ENCODE measurements at regions not wholly inside any gene's neighbourhood (a gene's known extent, or its start where the extent isn't known, plus 50 kb on each side); places are given as distances from the start of the nearest gene placed in this dataset.

DNA sequence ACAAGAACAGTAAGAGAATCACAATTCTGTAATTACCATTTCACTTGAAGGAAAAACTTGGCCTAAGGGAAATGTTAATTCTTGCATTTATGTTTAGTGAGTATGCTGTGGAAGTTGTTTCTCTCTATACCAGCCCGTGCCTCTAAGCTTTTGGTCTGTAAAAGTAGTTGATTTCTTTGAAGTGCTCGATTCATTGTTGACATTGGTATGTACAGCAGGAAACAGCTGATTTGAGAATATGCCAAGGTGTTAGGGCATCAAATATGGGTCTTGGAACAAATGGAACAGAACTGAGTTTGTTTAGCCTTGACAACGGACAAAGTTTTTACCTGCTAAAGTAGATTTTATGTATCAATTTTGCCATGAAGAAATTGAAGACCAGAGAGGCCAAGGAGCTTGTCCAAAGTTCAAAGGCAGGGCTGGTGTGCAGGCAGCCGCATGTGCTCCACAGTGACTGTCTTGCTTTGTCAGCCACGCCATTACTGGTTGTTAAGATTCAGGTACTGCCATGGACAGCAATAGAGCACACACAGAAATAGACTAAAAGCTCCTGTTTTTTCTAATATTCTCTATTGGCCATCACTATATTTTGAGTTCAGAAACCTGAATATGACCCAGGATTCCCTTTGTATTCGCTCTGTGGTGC lies 75.5 kb upstream of the TLR3 start:
- Histone ChIP-seq H3K4me1 (no peaks in the 10 kb centered on the region), H3K36me3 (no peaks in the 10 kb centered on the region), H3K27me3 (no peaks in the 10 kb centered on the region), H3K27ac (no peak overlapping the region), H3K4me3 (no peak overlapping the region), H3K9me3 (no peaks in the 10 kb centered on the region)
- DNase-seq (ENCODE audit: low spot score): no peak
- TF ChIP-seq, protein P1, sequence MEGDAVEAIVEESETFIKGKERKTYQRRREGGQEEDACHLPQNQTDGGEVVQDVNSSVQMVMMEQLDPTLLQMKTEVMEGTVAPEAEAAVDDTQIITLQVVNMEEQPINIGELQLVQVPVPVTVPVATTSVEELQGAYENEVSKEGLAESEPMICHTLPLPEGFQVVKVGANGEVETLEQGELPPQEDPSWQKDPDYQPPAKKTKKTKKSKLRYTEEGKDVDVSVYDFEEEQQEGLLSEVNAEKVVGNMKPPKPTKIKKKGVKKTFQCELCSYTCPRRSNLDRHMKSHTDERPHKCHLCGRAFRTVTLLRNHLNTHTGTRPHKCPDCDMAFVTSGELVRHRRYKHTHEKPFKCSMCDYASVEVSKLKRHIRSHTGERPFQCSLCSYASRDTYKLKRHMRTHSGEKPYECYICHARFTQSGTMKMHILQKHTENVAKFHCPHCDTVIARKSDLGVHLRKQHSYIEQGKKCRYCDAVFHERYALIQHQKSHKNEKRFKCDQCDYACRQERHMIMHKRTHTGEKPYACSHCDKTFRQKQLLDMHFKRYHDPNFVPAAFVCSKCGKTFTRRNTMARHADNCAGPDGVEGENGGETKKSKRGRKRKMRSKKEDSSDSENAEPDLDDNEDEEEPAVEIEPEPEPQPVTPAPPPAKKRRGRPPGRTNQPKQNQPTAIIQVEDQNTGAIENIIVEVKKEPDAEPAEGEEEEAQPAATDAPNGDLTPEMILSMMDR (IDR thresholded peaks at IDR 0.05): no peak

- peaks cover 0 to 7% of the 10 kb centered on the region in 2 donors for H3K4me1 ChIP-seq
- H3K27me3 ChIP-seq: no peaks in the 10 kb centered on the region
- no peaks in the 10 kb centered on the region for H3K9me3 ChIP-seq
- TF ChIP-seq, protein P1 (IDR thresholded peaks at IDR 0.05): no peak
- no peak overlapping the region for H3K4me3 ChIP-seq
- no peak for DNase-seq (ENCODE audit: low spot score)
- no peaks in the 10 kb centered on the region for H3K36me3 ChIP-seq
- H3K27ac ChIP-seq: no peak overlapping the region
Observed at GRCh38 chr4:185994750-185995149, 74.2 kb upstream of the TLR3 start.

- Histone ChIP-seq H3K27me3 (no peaks in the 10 kb centered on the region), H3K4me1 (peaks cover 0 to 7% of the 10 kb centered on the region in 2 donors), H3K27ac (no peak overlapping the region)
Observed at GRCh38 chr4:185995665-185996064, 73.3 kb upstream of the TLR3 start.

DNA sequence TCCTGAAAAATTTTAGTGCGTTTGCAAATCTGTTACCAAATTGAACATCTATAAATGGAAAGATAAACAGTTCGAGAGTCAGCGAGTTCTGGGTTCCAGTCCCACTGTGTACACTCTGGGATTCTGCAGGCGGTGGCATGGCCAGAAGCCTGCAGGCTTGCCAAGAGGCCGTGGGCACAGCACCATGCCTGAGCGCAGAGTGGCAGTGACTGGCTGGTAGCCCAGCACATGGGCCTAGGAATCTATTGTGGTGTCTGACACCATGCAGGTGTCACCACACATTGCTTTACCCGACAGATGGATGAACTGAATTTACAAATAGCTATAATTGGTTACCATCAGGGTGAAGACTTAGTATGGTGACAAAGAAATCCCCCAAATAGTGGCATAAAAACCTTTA lies 71.7 kb upstream of the TLR3 start:
- TF ChIP-seq, protein P1 (IDR thresholded peaks at IDR 0.05): no peak

More at GRCh38 chr4:185995665-185996064, 73.3 kb upstream of the TLR3 start:
- Histone ChIP-seq H3K36me3 (no peaks in the 10 kb centered on the region), H3K4me3 (no peak overlapping the region), H3K9me3 (no peaks in the 10 kb centered on the region)
- TF ChIP-seq, protein P1 (IDR thresholded peaks at IDR 0.05): no peak
- no peak for DNase-seq (ENCODE audit: low spot score)

DNA sequence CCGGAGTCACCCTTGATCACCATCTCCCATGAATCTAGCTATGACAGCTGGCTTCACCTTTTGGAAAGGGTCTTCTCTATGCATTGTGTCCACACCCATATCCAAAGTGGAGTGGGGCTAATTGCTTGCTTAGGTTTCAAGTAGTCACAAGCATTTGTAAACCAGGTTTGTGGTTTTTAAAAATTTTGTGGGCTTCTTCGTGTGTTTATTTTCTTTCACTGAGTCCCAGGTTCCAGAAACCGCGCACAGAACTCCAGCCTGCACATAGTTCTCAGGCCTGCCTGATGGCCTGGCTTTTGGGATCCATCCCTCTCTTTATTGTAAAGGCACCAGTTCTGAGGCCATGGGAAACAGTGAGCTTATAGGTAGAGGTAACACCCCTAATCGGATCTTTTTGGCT lies 70.2 kb upstream of the TLR3 start:
- H3K27me3 ChIP-seq: no peaks in the 10 kb centered on the region
- TF ChIP-seq, protein P1 (IDR thresholded peaks at IDR 0.05): no peak
- H3K4me1 ChIP-seq: peaks cover 0 to 7% of the 10 kb centered on the region in 2 donors
- no peak overlapping the region for H3K4me3 ChIP-seq
- no peaks in the 10 kb centered on the region for H3K9me3 ChIP-seq
- H3K27ac ChIP-seq: peak overlapping the region; percentile 60 to 79
- DNase-seq (ENCODE audit: low spot score): no peak
- H3K36me3 ChIP-seq: no peaks in the 10 kb centered on the region

More for the DNA sequence above, 71.7 kb upstream of the TLR3 start:
- H3K27me3 ChIP-seq: no peaks in the 10 kb centered on the region
- no peak overlapping the region for H3K4me3 ChIP-seq
- H3K36me3 ChIP-seq: no peaks in the 10 kb centered on the region
- no peaks in the 10 kb centered on the region for H3K9me3 ChIP-seq
- H3K4me1 ChIP-seq: peaks cover 0 to 7% of the 10 kb centered on the region in 2 donors
- DNase-seq (ENCODE audit: low spot score): no peak
- H3K27ac ChIP-seq: no peak overlapping the region

- no peaks in the 10 kb centered on the region for H3K27me3 ChIP-seq
- peak overlapping the region; percentile 60 to 79 for H3K27ac ChIP-seq
- no peaks in the 10 kb centered on the region for H3K36me3 ChIP-seq
- H3K4me1 ChIP-seq: peaks cover 0 to 7% of the 10 kb centered on the region in 2 donors
- no peaks in the 10 kb centered on the region for H3K9me3 ChIP-seq
- TF ChIP-seq, protein P1 (IDR thresholded peaks at IDR 0.05): no peak
- H3K4me3 ChIP-seq: no peak overlapping the region
- no peak for DNase-seq (ENCODE audit: low spot score)
Observed at GRCh38 chr4:185999207-185999606, 69.7 kb upstream of the TLR3 start.

All from right atrium auricular region (tissue), 2 donors.